ENCODE measurements at regions not wholly inside any gene's neighbourhood (a gene's known extent, or its start where the extent isn't known, plus 50 kb on each side); places are given as distances from the start of the nearest gene placed in this dataset.

DNA sequence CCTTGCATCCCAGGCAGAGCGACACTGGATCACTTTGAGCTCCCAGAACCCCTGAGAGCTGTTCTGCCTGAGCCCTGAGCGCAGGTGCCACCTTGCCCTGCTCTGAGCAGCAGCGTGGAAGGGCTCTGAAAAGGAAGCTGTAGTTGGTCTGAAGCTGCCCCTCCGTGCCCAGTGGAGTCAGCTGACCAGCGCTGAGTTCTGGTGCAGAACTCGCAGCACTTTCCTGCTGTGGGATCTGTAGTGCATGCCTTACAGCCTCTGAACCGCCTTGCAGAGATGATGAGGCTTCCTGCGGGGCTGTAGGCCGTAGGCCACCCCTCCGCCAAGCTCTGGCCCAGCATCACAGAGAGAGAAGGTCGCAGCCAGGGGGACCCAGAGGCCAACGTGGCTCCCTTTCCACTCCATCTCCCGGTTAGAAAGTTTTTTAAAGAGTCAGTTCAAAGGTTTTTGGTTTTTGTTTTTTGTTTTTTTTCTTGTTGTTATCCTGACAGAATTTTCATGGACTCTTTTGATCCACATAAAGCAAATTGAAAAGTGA is 158.3 kb upstream of the CST7 start:
- TF ChIP-seq CTCF (IDR thresholded peaks at IDR 0.05; ENCODE audit: low read depth, low read length) (peak; percentile 38), EZH2phosphoT487 (IDR thresholded peaks at IDR 0.05; ENCODE audit: low read depth) (no peak)

Data from OCI-LY3 (cell line).